Type B pancreatic cell (in vitro differentiated cells): ENCODE measurements at regions not wholly inside any gene's neighbourhood (a gene's known extent, or its start where the extent isn't known, plus 50 kb on each side); places are given as distances from the start of the nearest gene placed in this dataset.

Experiments
- DNase-seq: peaks from one replicate; pipeline ENCODE4 v3.0.0; 2021; ENCODE audit warnings: mixed read lengths; ENCODE audit not compliant: unreplicated experiment; ENCODE audit errors: extremely low spot score
- H3K27ac Mint-ChIP-seq: 2 replicates; pipeline ENCODE4 v1.8.0; 2021; ENCODE audit warnings: mild to moderate bottlenecking, mixed read lengths
- H3K27me3 Mint-ChIP-seq: 2 replicates; pipeline ENCODE4 v1.8.0; 2021; ENCODE audit warnings: mixed read lengths
- H3K36me3 Mint-ChIP-seq: 2 replicates; pipeline ENCODE4 v1.8.0; 2021; ENCODE audit warnings: mixed read lengths
- H3K4me1 Mint-ChIP-seq: one replicate; pipeline ENCODE4 v1.8.0; 2021; ENCODE audit warnings: mixed read lengths; ENCODE audit not compliant: unreplicated experiment
- H3K4me3 Mint-ChIP-seq: 2 replicates; pipeline ENCODE4 v1.8.0; 2021; ENCODE audit warnings: mild to moderate bottlenecking, mixed read lengths
- H3K9me3 Mint-ChIP-seq: 2 replicates; pipeline ENCODE4 v1.8.0; 2021; ENCODE audit warnings: mixed read lengths
- CTCF ChIP-seq: fragments of 200-600 bp; sonication (generic); conservative IDR thresholded peaks from 2 replicates; pipeline ENCODE4 v1.5.0; 2021; ENCODE audit warnings: antibody characterized with exemption, mild to moderate bottlenecking

DNA sequence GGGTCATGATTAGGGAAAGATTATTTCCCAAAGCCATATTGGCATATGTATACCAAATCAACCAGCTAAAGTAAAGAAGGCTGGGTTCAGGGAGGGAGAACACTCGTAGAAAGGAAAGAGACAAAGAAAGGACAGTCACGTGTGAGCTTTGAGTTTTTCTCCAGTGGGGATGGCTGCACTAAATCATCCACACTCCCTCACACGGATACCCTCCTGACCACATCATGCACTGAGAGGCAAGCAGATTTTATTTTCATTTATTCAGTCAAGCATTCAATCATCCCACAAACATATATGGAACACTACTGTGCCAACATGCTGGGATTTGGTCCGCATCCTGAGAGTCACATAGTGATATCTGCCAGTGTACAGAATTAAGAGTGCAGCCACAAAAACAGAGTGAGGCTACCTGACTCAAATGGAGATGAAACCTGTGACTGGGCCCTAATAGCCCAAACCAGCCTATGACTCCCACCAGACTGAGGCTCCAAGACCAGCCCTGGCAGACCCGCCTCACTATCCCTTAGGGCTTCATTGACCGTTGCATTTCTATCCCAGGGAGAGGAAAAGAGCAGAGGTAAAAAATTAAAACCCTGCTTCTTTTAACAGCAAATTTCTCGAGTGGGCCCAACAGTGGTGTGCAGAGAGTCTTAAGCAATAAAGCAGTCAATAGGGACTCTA, 155.9 kb downstream of the BARHL2 start:
- Mint-ChIP-seq H3K4me3 (no peak overlapping the region), H3K4me1 (no peaks in the 10 kb centered on the region), H3K36me3 (no peaks in the 10 kb centered on the region), H3K9me3 (no peaks in the 10 kb centered on the region), H3K27me3 (peaks cover 11% of the 10 kb centered on the region), H3K27ac (no peak overlapping the region)
- no peak for TF ChIP-seq CTCF
- no peak for DNase-seq

DNA sequence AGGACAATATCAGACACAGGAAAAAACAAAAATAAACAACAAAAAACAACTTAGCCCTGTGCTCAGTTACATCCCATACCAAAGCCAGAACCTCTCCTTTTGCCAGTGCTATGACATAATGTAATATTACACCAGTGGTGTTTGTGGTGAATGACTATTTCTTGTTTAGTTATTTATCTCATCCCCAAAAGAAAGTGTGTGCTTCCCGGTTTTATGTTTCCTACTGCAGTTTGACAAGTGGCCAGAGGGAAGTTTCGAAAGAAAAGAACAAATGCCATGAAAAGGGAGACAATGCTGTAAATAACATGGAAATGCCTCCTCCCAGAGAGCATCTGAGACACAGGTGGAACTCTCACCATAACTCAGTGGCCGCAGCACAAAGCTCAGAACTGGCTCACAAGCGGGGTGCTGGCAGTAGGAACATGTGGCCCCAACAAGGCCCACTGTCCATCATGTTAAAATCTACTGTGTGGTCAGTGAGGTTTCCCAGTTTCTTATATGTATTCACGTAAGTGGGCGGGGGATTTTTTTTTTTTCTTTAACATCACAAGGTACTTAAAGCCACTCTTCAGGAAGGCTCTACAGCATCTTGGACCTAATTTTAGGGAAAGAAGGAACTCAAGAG, 158.2 kb downstream of the BARHL2 start:
- H3K4me3 Mint-ChIP-seq, result no peak overlapping the region
- DNase-seq, result no peak
- peaks cover 16% of the 10 kb centered on the region for H3K27me3 Mint-ChIP-seq
- H3K27ac Mint-ChIP-seq, result no peak overlapping the region
- no peaks in the 10 kb centered on the region for H3K9me3 Mint-ChIP-seq
- H3K4me1 Mint-ChIP-seq, result no peaks in the 10 kb centered on the region
- TF ChIP-seq CTCF, result no peak
- no peaks in the 10 kb centered on the region for H3K36me3 Mint-ChIP-seq

- no peak for DNase-seq
- Mint-ChIP-seq H3K9me3 (no peaks in the 10 kb centered on the region), H3K4me1 (no peaks in the 10 kb centered on the region), H3K4me3 (no peak overlapping the region), H3K27me3 (peaks cover 23% of the 10 kb centered on the region), H3K36me3 (no peaks in the 10 kb centered on the region), H3K27ac (no peak overlapping the region)
- TF ChIP-seq CTCF, result no peak
These were observed 159.0 kb downstream of the BARHL2 start for GRCh38 chr1:90558126-90558525.

GRCh38 chr1:90557706-90558105, 159.4 kb downstream of the BARHL2 start:
- Mint-ChIP-seq H3K27ac (no peak overlapping the region), H3K36me3 (no peaks in the 10 kb centered on the region), H3K4me1 (no peaks in the 10 kb centered on the region), H3K9me3 (no peaks in the 10 kb centered on the region), H3K4me3 (no peak overlapping the region), H3K27me3 (peaks cover 26% of the 10 kb centered on the region)
- TF ChIP-seq CTCF, result no peak
- DNase-seq, result no peak

GRCh38 chr1:90550626-90551406, 166.3 kb downstream of the BARHL2 start:
- no peak overlapping the region for H3K4me3 Mint-ChIP-seq
- no peak overlapping the region for H3K27ac Mint-ChIP-seq
- DNase-seq, result no peak
- no peaks in the 10 kb centered on the region for H3K36me3 Mint-ChIP-seq
- TF ChIP-seq CTCF, result peak; percentile 29
- no peaks in the 10 kb centered on the region for H3K9me3 Mint-ChIP-seq
- no peaks in the 10 kb centered on the region for H3K4me1 Mint-ChIP-seq
- peaks cover 38% of the 10 kb centered on the region for H3K27me3 Mint-ChIP-seq
